ENCODE measurements at regions not wholly inside any gene's neighbourhood (a gene's known extent, or its start where the extent isn't known, plus 50 kb on each side); places are given as distances from the start of the nearest gene placed in this dataset.

DNA sequence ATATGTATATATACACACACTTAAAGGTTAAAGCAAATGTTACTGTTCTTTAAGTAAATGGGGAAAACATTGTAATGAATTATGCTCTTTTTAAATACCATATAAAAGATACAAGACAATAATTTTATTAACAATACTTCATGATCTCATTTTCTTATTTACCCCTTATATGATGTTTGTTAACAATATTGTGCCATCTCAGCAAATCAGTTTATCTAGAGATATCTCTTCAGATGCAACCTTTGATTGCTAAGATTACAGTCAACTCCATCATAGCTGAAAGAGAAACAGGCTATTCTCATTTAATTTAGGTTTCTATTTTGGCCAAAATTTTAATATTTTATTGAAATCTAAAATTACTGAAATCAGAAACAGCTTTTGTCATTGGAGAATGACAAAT lies 197.9 kb downstream of the CALCRL start:
- TF ChIP-seq, protein P1, sequence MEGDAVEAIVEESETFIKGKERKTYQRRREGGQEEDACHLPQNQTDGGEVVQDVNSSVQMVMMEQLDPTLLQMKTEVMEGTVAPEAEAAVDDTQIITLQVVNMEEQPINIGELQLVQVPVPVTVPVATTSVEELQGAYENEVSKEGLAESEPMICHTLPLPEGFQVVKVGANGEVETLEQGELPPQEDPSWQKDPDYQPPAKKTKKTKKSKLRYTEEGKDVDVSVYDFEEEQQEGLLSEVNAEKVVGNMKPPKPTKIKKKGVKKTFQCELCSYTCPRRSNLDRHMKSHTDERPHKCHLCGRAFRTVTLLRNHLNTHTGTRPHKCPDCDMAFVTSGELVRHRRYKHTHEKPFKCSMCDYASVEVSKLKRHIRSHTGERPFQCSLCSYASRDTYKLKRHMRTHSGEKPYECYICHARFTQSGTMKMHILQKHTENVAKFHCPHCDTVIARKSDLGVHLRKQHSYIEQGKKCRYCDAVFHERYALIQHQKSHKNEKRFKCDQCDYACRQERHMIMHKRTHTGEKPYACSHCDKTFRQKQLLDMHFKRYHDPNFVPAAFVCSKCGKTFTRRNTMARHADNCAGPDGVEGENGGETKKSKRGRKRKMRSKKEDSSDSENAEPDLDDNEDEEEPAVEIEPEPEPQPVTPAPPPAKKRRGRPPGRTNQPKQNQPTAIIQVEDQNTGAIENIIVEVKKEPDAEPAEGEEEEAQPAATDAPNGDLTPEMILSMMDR (IDR thresholded peaks at IDR 0.05): no peak
- no peak for TF ChIP-seq POLR2AphosphoS5 (IDR thresholded peaks at IDR 0.05)

Measured in suprapubic skin (tissue), 3 donors.